HS-5 (cell line): ENCODE measurements at regions not wholly inside any gene's neighbourhood (a gene's known extent, or its start where the extent isn't known, plus 50 kb on each side); places are given as distances from the start of the nearest gene placed in this dataset.
A peak's percentile ranks its signal among the peaks of the same experiment; 100 is the strongest.

Experiments
- DNase-seq: peaks from one replicate; pipeline ENCODE4 v3.0.0-alpha.2; 2012; ENCODE audit warnings: low read depth

- DNase-seq = no peak
Measured at GRCh38 chr5:12003680-12004079, 99.4 kb upstream of the CTNND2 start.

GRCh38 chr5:11998397-11998796 is 94.2 kb upstream of the CTNND2 start:
- DNase-seq = no peak

- DNase-seq = no peak
Measured at GRCh38 chr5:11997942-11998341, 93.7 kb upstream of the CTNND2 start.

- no peak for DNase-seq
Measured at GRCh38 chr5:11992518-11992917, 88.3 kb upstream of the CTNND2 start.

- DNase-seq = no peak
Measured at GRCh38 chr5:11985993-11986392, 81.7 kb upstream of the CTNND2 start.

GRCh38 chr5:11984196-11984595 is 80.0 kb upstream of the CTNND2 start:
- no peak for DNase-seq

GRCh38 chr5:11981986-11982385 is 77.7 kb upstream of the CTNND2 start:
- no peak for DNase-seq

- DNase-seq = no peak
Measured at GRCh38 chr5:11977904-11978303, 73.7 kb upstream of the CTNND2 start.

- DNase-seq = no peak
Measured at GRCh38 chr5:11973469-11973868, 69.2 kb upstream of the CTNND2 start.

GRCh38 chr5:11963227-11963626 is 59.0 kb upstream of the CTNND2 start:
- no peak for DNase-seq

- DNase-seq = no peak
Measured at GRCh38 chr5:11962122-11962521, 57.9 kb upstream of the CTNND2 start.

GRCh38 chr5:11958321-11958720 is 54.1 kb upstream of the CTNND2 start:
- DNase-seq = no peak

GRCh38 chr5:11955331-11955730 is 51.1 kb upstream of the CTNND2 start:
- DNase-seq = peak; percentile 94
